HEK293 (cell line): ENCODE measurements at regions not wholly inside any gene's neighbourhood (a gene's known extent, or its start where the extent isn't known, plus 50 kb on each side); places are given as distances from the start of the nearest gene placed in this dataset.

Experiments
- CTCF ChIA-PET: fragments of 350-600 bp; formaldehyde crosslinking; extraction: SDS; loops from one replicate; lab custom pipeline; 2021; ENCODE audit warnings: antibody characterized with exemption; lab: Yijun Ruan, JAX
- POLR2A ChIA-PET: fragments of 300-600 bp; formaldehyde crosslinking; extraction: SDS; loops from one replicate; lab custom pipeline; 2020; ENCODE audit warnings: antibody characterized with exemption, inconsistent platforms; lab: Yijun Ruan, JAX
- H3K27ac ChIP-seq: fragments of 200-500 bp; sonication (Bioruptor generic); 2 replicates; pipeline ENCODE4 v1.5.1; 2014; ENCODE audit warnings: low read depth, low read length, control low read depth, inconsistent platforms; ENCODE audit errors: extremely low read depth
- H3K36me3 ChIP-seq, 2 experiments: fragments of 200-500 bp in 1 of 2; sonication (Bioruptor generic) in 1 of 2; 1 replicate in 1 of 2; 2 replicates in 1 of 2; pipeline ENCODE4 v1.5.1; 2014 to 2017; ENCODE audit warnings: inconsistent platforms in 2 of 2, low read length in 2 of 2; ENCODE audit not compliant: control insufficient read depth in 2 of 2, insufficient read depth in 1 of 2
- H3K4me1 ChIP-seq: fragments of 200-500 bp; sonication (Bioruptor generic); 2 replicates; pipeline ENCODE4 v1.5.1; 2014; ENCODE audit warnings: mild to moderate bottlenecking, low read length, inconsistent platforms; ENCODE audit not compliant: control insufficient read depth, insufficient read depth
- H3K4me3 ChIP-seq: 2 replicates; pipeline ENCODE4 v1.5.1; 2011; ENCODE audit warnings: low read depth, mild to moderate bottlenecking, control low read depth, low read length, moderate library complexity
- H3K9me3 ChIP-seq: fragments of 200-500 bp; sonication (Bioruptor generic); 2 replicates; pipeline ENCODE4 v1.5.1; 2014; ENCODE audit warnings: low read depth, low read length, inconsistent platforms; ENCODE audit not compliant: control insufficient read depth, insufficient read depth
- GLI2 ChIP-seq: fragments of 450-650 bp; formaldehyde crosslinking; IDR thresholded peaks from 2 replicates; pipeline ENCODE4; 2017; ENCODE audit warnings: missing biosample characterization, missing genetic modification characterization, low read depth, borderline replicate concordance
- KLF10 ChIP-seq: fragments of 450-650 bp; IDR thresholded peaks from 2 replicates; pipeline ENCODE4 v1.5.1; 2018; ENCODE audit warnings: missing biosample characterization, mild to moderate bottlenecking, missing genetic modification characterization
- OVOL3 ChIP-seq: fragments of 450-650 bp; formaldehyde crosslinking; IDR thresholded peaks from 2 replicates; pipeline ENCODE4 v1.5.1; 2016; ENCODE audit warnings: missing biosample characterization, missing genetic modification characterization
- PRDM1 ChIP-seq: fragments of 450-650 bp; formaldehyde crosslinking; IDR thresholded peaks from 2 replicates; pipeline ENCODE4; 2016; ENCODE audit warnings: missing biosample characterization, missing genetic modification characterization
- ZBTB1 ChIP-seq: fragments of 450-650 bp; formaldehyde crosslinking; IDR thresholded peaks from 2 replicates; pipeline ENCODE4 v1.5.1; 2016; ENCODE audit warnings: missing biosample characterization, missing genetic modification characterization
- ZBTB8A ChIP-seq: fragments of 450-650 bp; formaldehyde crosslinking; IDR thresholded peaks from 2 replicates; pipeline ENCODE4 v1.5.1; 2016; ENCODE audit warnings: missing biosample characterization, missing genetic modification characterization
- ZFP3 ChIP-seq: fragments of 450-650 bp; formaldehyde crosslinking; IDR thresholded peaks from 2 replicates; pipeline ENCODE4 v1.5.1; 2016; ENCODE audit warnings: low read depth, missing biosample characterization, missing genetic modification characterization
- ZNF112 ChIP-seq: fragments of 450-650 bp; formaldehyde crosslinking; IDR thresholded peaks from 2 replicates; pipeline ENCODE4 v1.5.0; 2017; ENCODE audit warnings: missing biosample characterization, missing genetic modification characterization
- ZNF133 ChIP-seq: fragments of 450-650 bp; formaldehyde crosslinking; IDR thresholded peaks from 2 replicates; pipeline ENCODE4 v1.5.1; 2016; ENCODE audit warnings: missing biosample characterization, missing genetic modification characterization
- ZNF248 ChIP-seq: fragments of 450-650 bp; formaldehyde crosslinking; IDR thresholded peaks from 2 replicates; pipeline ENCODE4 v1.5.1; 2017; ENCODE audit warnings: missing biosample characterization, missing genetic modification characterization
- ZNF266 ChIP-seq: fragments of 450-650 bp; formaldehyde crosslinking; IDR thresholded peaks from 2 replicates; pipeline ENCODE4 v1.5.1; 2016; ENCODE audit warnings: missing biosample characterization, missing genetic modification characterization, low read depth
- ZNF302 ChIP-seq: fragments of 450-650 bp; formaldehyde crosslinking; IDR thresholded peaks from 2 replicates; pipeline ENCODE4 v1.5.1; 2016; ENCODE audit warnings: missing biosample characterization, missing genetic modification characterization, low read depth
- ZNF341 ChIP-seq: fragments of 450-650 bp; formaldehyde crosslinking; IDR thresholded peaks from 2 replicates; pipeline ENCODE4; 2016; ENCODE audit warnings: low read depth, missing biosample characterization, missing genetic modification characterization
- ZNF391 ChIP-seq: fragments of 450-650 bp; formaldehyde crosslinking; IDR thresholded peaks from 2 replicates; pipeline ENCODE4 v1.5.1; 2016; ENCODE audit warnings: low read depth, missing biosample characterization, missing genetic modification characterization, borderline replicate concordance
- ZNF473 ChIP-seq: fragments of 450-650 bp; formaldehyde crosslinking; IDR thresholded peaks from 2 replicates; pipeline ENCODE4 v1.5.1; 2017; ENCODE audit warnings: missing biosample characterization, missing genetic modification characterization
- ZNF558 ChIP-seq: fragments of 450-650 bp; formaldehyde crosslinking; IDR thresholded peaks from 2 replicates; pipeline ENCODE4 v1.5.1; 2016; ENCODE audit warnings: missing biosample characterization, missing genetic modification characterization
- ZNF560 ChIP-seq: fragments of 450-650 bp; formaldehyde crosslinking; IDR thresholded peaks from 2 replicates; pipeline ENCODE4 v1.5.1; 2017; ENCODE audit warnings: missing biosample characterization, missing genetic modification characterization, borderline replicate concordance
- ZNF596 ChIP-seq: fragments of 450-650 bp; IDR thresholded peaks from 2 replicates; pipeline ENCODE4 v1.5.0; 2018; ENCODE audit warnings: missing biosample characterization, mild to moderate bottlenecking, missing genetic modification characterization, moderate library complexity
- ZNF600 ChIP-seq: fragments of 450-650 bp; formaldehyde crosslinking; IDR thresholded peaks from 2 replicates; pipeline ENCODE4 v1.5.1; 2016; ENCODE audit warnings: missing biosample characterization, missing genetic modification characterization
- ZNF791 ChIP-seq: fragments of 450-650 bp; formaldehyde crosslinking; IDR thresholded peaks from 2 replicates; pipeline ENCODE4 v1.5.1; 2016; ENCODE audit warnings: missing biosample characterization, missing genetic modification characterization
- ZNF830 ChIP-seq: fragments of 450-650 bp; IDR thresholded peaks from 2 replicates; pipeline ENCODE4 v1.5.0; 2018; ENCODE audit warnings: missing biosample characterization, missing genetic modification characterization, low read depth, mild to moderate bottlenecking, moderate library complexity
- TF ChIP-seq, protein P1 (sequence below): fragments of 450-650 bp; formaldehyde crosslinking; IDR thresholded peaks from 2 replicates; pipeline ENCODE4 v1.5.1; 2016; ENCODE audit warnings: missing biosample characterization, missing genetic modification characterization
- TF ChIP-seq, protein P2 (sequence below): fragments of 450-650 bp; formaldehyde crosslinking; IDR thresholded peaks from 2 replicates; pipeline ENCODE4; 2016; ENCODE audit warnings: missing biosample characterization, missing genetic modification characterization
- TF ChIP-seq, protein P3 (sequence below): fragments of 450-650 bp; formaldehyde crosslinking; IDR thresholded peaks from 2 replicates; pipeline ENCODE4 v1.5.1; 2016; ENCODE audit warnings: missing biosample characterization, missing genetic modification characterization
- TF ChIP-seq, protein P4 (sequence below): fragments of 450-650 bp; formaldehyde crosslinking; IDR thresholded peaks from 2 replicates; pipeline ENCODE4 v1.5.1; 2016; ENCODE audit warnings: missing biosample characterization, missing genetic modification characterization

DNA sequence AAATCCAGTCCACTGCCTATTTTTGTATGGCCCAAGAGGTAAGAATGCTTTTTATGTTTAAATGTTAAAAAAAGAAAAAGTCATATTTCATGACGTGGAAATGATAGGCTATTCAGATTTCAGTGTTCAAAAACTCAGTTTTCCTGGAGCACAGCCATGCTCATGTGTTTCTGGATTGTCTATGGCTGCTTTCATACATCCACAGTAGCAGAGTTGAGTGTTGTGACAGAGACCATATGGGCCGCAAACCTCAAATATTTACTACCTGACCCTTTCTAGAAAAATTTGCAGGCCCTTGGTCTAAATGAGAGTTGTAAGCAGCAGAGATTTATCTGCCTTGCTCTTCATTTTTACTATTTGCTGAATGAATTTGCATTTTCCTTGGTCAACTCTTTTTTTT, 264.1 kb downstream of the CBLN1 start (continued):
- TF ChIP-seq, protein P1, sequence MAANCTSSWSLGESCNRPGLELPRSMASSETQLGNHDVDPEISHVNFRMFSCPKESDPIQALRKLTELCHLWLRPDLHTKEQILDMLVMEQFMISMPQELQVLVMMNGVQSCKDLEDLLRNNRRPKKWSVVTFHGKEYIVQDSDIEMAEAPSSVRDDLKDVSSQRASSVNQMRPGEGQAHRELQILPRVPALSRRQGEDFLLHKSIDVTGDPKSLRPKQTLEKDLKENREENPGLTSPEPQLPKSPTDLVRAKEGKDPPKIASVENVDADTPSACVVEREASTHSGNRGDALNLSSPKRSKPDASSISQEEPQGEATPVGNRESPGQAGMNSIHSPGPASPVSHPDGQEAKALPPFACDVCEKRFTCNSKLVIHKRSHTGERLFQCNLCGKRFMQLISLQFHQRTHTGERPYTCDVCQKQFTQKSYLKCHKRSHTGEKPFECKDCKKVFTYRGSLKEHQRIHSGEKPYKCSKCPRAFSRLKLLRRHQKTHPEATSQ (tag by site-specific recombination), result no peak
- no peak for TF ChIP-seq ZBTB8A (tag by site-specific recombination)
- TF ChIP-seq OVOL3 (tag by site-specific recombination), result no peak
- TF ChIP-seq ZBTB1, result no peak
- TF ChIP-seq ZNF473 (tag by site-specific recombination), result no peak

DNA sequence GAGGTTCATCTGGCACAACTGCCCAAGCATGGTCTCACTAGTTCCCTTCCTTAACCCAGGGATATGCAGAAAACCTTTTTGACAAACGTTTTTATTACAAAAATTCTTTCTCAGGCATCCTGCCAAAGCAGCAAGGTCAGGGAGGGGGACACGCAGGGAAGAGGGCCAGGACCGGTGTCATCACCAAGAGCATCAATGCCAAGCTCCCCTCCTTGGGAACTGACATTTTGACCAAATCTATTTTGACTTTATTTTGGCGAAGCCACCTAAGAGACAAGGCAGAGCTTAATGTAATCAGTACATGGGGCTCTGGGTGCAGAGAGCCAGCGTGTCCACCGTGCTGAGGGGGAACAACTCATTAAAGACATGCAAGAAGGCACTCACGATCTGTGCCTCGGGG, 265.2 kb downstream of the CBLN1 start:
- H3K27ac ChIP-seq, result no peak overlapping the region
- ChIA-PET CTCF (no interaction called here), POLR2A (no interaction called here)
- no peaks in the 10 kb centered on the region for H3K36me3 ChIP-seq
- TF ChIP-seq ZNF791 (tag by site-specific recombination), result no peak
- no peak for TF ChIP-seq ZNF830
- no peak for TF ChIP-seq ZNF302 (tag by site-specific recombination)
- TF ChIP-seq GLI2 (tag by site-specific recombination), result no peak
- no peak for TF ChIP-seq ZNF391 (tag by site-specific recombination)
- TF ChIP-seq, protein P2, sequence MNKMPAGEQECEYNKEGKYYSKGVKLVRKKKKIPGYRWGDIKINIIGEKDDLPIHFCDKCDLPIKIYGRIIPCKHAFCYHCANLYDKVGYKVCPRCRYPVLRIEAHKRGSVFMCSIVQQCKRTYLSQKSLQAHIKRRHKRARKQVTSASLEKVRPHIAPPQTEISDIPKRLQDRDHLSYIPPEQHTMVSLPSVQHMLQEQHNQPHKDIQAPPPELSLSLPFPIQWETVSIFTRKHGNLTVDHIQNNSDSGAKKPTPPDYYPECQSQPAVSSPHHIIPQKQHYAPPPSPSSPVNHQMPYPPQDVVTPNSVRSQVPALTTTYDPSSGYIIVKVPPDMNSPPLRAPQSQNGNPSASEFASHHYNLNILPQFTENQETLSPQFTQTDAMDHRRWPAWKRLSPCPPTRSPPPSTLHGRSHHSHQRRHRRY (tag by site-specific recombination), result no peak
- no peaks in the 10 kb centered on the region for H3K9me3 ChIP-seq
- no peaks in the 10 kb centered on the region for H3K4me1 ChIP-seq
- H3K4me3 ChIP-seq, result no peak overlapping the region

DNA sequence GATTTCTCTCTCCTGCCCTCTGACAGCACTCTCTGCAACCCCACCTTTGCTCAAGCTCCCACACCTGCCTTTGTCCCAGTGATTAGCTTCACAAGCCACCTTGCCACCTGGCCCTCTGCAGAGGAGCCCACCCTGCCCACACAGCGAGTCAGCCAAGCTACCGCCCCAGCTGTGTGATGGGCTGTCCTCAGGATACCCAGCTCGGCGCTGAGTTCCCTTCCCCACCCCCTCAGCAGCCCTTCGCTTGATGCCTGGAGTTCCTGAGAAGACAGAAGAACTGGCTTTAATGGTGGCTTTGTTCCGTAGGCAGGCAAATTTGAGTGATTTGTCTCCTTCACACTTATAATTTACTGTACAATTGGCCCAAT, 266.4 kb downstream of the CBLN1 start:
- no peak overlapping the region for H3K27ac ChIP-seq
- CTCF ChIA-PET, result interaction anchor here (0.7 kb wide), 1 partner anchor 955 kb away, joined by 4 read pairs; no protein-coding TSS in a partner anchor
- no peak for TF ChIP-seq PRDM1 (tag by site-specific recombination)
- TF ChIP-seq ZNF112, result no peak
- TF ChIP-seq, protein P3, sequence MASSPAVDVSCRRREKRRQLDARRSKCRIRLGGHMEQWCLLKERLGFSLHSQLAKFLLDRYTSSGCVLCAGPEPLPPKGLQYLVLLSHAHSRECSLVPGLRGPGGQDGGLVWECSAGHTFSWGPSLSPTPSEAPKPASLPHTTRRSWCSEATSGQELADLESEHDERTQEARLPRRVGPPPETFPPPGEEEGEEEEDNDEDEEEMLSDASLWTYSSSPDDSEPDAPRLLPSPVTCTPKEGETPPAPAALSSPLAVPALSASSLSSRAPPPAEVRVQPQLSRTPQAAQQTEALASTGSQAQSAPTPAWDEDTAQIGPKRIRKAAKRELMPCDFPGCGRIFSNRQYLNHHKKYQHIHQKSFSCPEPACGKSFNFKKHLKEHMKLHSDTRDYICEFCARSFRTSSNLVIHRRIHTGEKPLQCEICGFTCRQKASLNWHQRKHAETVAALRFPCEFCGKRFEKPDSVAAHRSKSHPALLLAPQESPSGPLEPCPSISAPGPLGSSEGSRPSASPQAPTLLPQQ (tag by site-specific recombination), result no peak
- no peak for TF ChIP-seq ZNF558 (tag by site-specific recombination)
- TF ChIP-seq, all 188 proteins: peak for 0
- H3K36me3 ChIP-seq, result no peaks in the 10 kb centered on the region
- POLR2A ChIA-PET, result no interaction called here
- H3K4me1 ChIP-seq, result no peaks in the 10 kb centered on the region
- no peak overlapping the region for H3K4me3 ChIP-seq
- H3K9me3 ChIP-seq, result no peaks in the 10 kb centered on the region

DNA sequence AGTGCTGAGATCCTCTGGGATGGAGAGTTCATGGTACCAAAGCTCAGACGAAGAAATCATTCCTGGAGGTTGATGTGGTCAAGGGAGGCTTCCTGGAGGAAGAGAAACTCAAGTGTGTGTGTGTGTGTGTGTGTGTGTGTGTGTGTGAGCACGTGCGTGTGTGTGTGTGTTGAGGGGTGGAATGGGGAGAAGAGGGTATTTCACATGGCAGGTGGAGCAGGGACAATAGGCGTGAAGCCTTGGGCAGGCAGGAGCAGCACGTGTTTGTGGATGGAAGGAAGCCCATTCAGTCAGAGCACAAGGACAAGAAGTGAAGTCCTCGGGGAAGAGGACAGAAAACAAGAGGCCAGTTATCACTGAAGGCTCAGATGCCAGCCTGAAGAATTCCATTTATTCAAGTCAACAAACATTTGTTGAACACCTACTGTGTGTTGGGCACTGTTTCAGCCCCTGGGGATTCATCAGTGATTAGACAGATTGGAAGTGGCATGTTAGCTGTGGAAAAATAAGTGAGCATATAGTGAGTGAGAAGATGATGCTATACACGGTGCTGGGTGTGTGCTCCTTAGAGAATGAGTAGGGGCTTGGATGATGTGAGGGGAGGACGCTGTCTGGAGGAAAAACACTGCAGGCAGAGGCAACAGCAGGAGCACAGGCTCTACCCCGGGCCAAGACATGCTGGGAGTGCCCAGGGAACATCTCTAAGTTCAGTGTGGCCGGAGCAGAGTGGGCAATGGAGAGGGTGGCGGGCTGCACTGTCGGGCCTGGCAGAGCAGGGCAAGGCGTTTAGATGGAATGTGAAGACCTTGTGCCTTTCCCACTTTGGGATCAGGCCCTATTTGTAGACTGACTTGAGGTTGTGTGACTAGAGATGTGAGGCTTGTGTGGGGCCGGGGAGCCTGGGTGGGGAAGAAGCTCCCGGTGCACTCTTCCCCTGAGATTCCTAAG, 267.1 kb downstream of the CBLN1 start:
- Histone ChIP-seq H3K4me3 (no peak overlapping the region), H3K4me1 (no peaks in the 10 kb centered on the region), H3K27ac (no peak overlapping the region), H3K36me3 (no peaks in the 10 kb centered on the region), H3K9me3 (no peaks in the 10 kb centered on the region)
- ChIA-PET POLR2A (no interaction called here), CTCF (no interaction called here)
- TF ChIP-seq ZNF266 (tag by site-specific recombination), result no peak
- TF ChIP-seq ZNF596, result no peak
- no peak for TF ChIP-seq ZNF248
- no peak for TF ChIP-seq ZNF560 (tag by site-specific recombination)
- TF ChIP-seq ZNF133 (tag by site-specific recombination), result no peak
- no peak for TF ChIP-seq ZNF341
- no peak for TF ChIP-seq ZNF600 (tag by site-specific recombination)
- TF ChIP-seq, protein P4, sequence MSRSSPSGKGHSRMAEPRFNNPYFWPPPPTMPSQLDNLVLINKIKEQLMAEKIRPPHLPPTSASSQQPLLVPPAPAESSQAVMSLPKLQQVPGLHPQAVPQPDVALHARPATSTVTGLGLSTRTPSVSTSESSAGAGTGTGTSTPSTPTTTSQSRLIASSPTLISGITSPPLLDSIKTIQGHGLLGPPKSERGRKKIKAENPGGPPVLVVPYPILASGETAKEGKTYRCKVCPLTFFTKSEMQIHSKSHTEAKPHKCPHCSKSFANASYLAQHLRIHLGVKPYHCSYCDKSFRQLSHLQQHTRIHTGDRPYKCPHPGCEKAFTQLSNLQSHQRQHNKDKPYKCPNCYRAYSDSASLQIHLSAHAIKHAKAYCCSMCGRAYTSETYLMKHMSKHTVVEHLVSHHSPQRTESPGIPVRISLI (tag by site-specific recombination), result no peak
- TF ChIP-seq KLF10 (tag by site-specific recombination), result no peak
- TF ChIP-seq ZFP3 (tag by site-specific recombination), result no peak
